HCT116 (cell line): ENCODE measurements at regions not wholly inside any gene's neighbourhood (a gene's known extent, or its start where the extent isn't known, plus 50 kb on each side); places are given as distances from the start of the nearest gene placed in this dataset.

Experiments used
- CTCF ChIP-seq, 3 experiments: fragments of 200-600 bp in 1 of 3; sonication (generic) in 1 of 3; IDR thresholded peaks in 2 of 3; conservative IDR thresholded peaks in 1 of 3; 2 replicates each; pipeline ENCODE4 v1.5.1; 2012 to 2017; ENCODE audit warnings: low read depth in 2 of 3, low read length in 2 of 3, antibody characterized with exemption in 1 of 3, borderline replicate concordance in 1 of 3, control low read depth in 1 of 3, mild to moderate bottlenecking in 1 of 3, mixed read lengths in 1 of 3, mixed run types in 1 of 3, moderate library complexity in 1 of 3; ENCODE audit not compliant: insufficient read depth in 1 of 3
- EGR1 ChIP-seq: IDR thresholded peaks from 2 replicates; pipeline ENCODE4 v1.6.1; 2012; ENCODE audit warnings: low read depth
- EZH2 ChIP-seq: fragments of 200-600 bp; sonication (generic); IDR thresholded peaks from 2 replicates; pipeline ENCODE4 v1.6.1; 2017; ENCODE audit warnings: antibody characterized with exemption, mixed run types
- EZH2phosphoT487 ChIP-seq: fragments of 200-600 bp; IDR thresholded peaks from 2 replicates; pipeline ENCODE4 v1.6.1; 2018; ENCODE audit warnings: antibody characterized with exemption, borderline replicate concordance
- JUND ChIP-seq: IDR thresholded peaks from 2 replicates; pipeline ENCODE4 v1.6.1; 2012
- MAX ChIP-seq: IDR thresholded peaks from 2 replicates; pipeline ENCODE4 v1.6.1; 2012
- POLR2A ChIP-seq: IDR thresholded peaks from 2 replicates; pipeline ENCODE4 v1.7.0; 2011; ENCODE audit warnings: borderline replicate concordance; ENCODE audit not compliant: insufficient read depth, insufficient read length; ENCODE audit errors: extremely low read depth
- SP1 ChIP-seq: IDR thresholded peaks from 2 replicates; pipeline ENCODE4 v1.6.1; 2012; ENCODE audit warnings: low read depth
- ZFX ChIP-seq: fragments of 450-650 bp; IDR thresholded peaks from 2 replicates; pipeline ENCODE4 v1.6.1; 2017

- TF ChIP-seq EZH2 (no peak), SP1 (no peak), JUND (no peak), ZFX (no peak), CTCF (IDR thresholded peaks at IDR 0.05 in 2 of 3, conservative IDR thresholded peaks at IDR 0.05 in 1 of 3; ENCODE audit: borderline replicate concordance in 1 of 3, insufficient read depth in 1 of 3, low read depth in 2 of 3, low read length in 2 of 3) (no peak), MAX (no peak), EGR1 (no peak), EZH2phosphoT487 (no peak), POLR2A (no peak)
Observed at GRCh38 chr21:25323356-25323949, 283.8 kb downstream of the MRPL39 start.
